GM18873 (cell line): ENCODE measurements at regions not wholly inside any gene's neighbourhood (a gene's known extent, or its start where the extent isn't known, plus 50 kb on each side); places are given as distances from the start of the nearest gene placed in this dataset.
"Not testable (repeated sequence)": the region's sequence is repeated elsewhere in the genome, so short reads cannot be mapped to it uniquely, and the experiment has no call there.

Experiments used
- ATAC-seq: cut with Tn5 transposase; IDR thresholded peaks from one replicate; pipeline ENCODE4 v1.9.1; 2021; ENCODE audit warnings: mild to moderate bottlenecking, moderate library complexity, moderate number of reproducible peaks; ENCODE audit not compliant: unreplicated experiment, low FRiP score

DNA sequence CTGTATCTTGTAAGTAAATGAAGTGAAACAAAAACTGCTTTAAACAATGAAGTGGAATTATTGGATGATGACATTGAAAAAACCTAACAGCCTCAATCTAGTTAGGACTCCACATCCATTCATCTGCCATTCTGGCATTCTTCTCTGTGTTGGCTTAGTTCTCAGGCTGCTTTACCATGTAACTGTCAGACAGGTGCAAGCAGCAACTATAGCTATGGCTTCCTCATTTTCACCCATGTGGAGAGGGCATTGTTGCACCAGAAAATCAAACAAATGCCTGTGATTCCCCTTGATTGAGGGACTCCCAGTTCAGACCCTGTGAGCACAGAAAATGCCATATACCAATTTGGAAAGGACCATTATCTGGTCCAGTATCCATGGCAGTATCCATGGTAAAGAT lies 129.5 kb upstream of the NYAP2 start:
- ATAC-seq = no peak

DNA sequence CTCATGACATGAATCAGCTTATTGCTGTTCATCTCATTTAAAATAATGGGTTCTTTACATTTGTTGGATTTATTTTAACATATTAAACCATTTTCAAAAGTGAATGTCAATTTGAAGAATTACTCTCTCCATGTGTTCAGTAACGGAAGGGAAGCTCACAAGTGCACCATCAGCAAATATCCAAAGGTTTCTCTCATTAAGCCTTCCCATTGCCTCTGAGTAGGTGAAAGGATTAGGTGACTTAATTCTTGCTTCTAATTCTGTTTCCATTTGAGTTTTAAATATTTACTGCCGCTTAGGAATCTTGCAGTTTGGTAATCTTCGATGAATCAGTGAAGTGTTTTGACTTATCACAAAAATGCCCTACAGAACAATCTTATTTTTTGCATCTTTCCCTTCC lies 145.1 kb upstream of the NYAP2 start:
- ATAC-seq = no peak

GRCh38 chr2:225244933-225245332 lies 154.6 kb upstream of the NYAP2 start:
- no peak for ATAC-seq

GRCh38 chr2:225236769-225237323 lies 162.7 kb upstream of the NYAP2 start:
- ATAC-seq = no peak

- no peak for ATAC-seq
Measured at GRCh38 chr2:225233234-225233633, 166.3 kb upstream of the NYAP2 start.

DNA sequence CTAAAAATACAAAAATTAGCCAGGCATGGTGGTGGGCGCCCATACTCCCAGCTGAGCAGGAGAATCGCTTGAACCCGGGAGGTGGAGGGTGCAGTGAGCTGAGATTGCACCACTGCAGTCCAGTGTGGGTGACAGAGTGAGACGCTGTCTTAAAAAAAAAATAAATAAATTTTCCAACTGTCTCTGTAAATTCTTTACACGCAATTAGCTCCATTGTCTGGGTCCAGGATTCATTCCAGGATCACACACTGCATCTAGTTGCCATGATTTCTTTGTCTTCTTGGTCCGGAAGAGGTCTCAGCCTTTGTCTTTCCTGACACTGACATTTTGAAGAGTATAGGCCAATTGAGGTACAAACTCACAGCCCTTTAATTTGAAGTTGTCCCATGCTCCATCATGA lies 167.6 kb upstream of the NYAP2 start:
- no peak for ATAC-seq

GRCh38 chr2:225229346-225229745 lies 170.2 kb upstream of the NYAP2 start:
- ATAC-seq = not testable (repeated sequence)

GRCh38 chr2:225226441-225226840 lies 173.1 kb upstream of the NYAP2 start:
- ATAC-seq = no peak

DNA sequence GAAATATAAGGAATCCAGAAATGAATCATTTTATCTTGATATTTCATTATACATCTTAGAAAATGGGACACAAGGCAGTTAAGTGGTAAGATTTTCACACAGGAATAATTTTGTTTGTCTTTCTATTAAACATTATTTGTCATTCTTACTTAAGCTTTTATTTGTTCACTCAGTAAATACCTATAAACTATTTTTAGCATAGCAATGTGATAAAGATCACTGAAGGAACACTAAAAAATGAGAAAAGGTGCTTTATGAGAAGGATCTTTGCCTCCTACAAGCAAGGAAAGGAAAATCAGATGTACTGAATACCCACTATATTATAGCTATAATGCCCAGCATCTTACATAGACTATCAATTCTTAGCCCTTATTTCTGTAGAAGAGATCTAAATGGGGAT lies 176.2 kb upstream of the NYAP2 start:
- ATAC-seq = no peak

DNA sequence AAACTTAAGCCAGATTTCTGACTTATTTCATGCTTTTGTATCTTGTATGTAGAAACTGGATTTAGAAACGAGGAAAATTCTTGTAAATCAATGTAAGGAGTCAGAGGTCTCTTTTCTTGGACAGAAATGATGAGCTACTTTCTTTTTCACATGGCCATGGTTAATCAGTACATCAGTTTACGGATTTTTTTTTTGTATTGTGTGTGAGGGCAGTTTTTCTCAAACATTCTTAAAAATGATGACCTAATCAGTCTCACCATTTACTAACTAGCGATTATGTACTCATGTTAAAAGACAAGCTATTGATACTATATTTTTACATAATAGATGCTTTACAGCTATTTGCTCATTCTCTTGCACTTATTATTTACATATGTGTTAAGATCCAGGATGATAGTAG lies 165.2 kb upstream of the DOCK10 start:
- no peak for ATAC-seq

GRCh38 chr2:225207043-225207442 lies 164.8 kb upstream of the DOCK10 start:
- no peak for ATAC-seq

GRCh38 chr2:225196579-225196978 lies 154.3 kb upstream of the DOCK10 start:
- ATAC-seq = no peak

GRCh38 chr2:225192869-225193268 lies 150.6 kb upstream of the DOCK10 start:
- no peak for ATAC-seq

GRCh38 chr2:225190987-225191386 lies 148.7 kb upstream of the DOCK10 start:
- no peak for ATAC-seq

- ATAC-seq = no peak
Measured at GRCh38 chr2:225184948-225185347, 142.7 kb upstream of the DOCK10 start.

DNA sequence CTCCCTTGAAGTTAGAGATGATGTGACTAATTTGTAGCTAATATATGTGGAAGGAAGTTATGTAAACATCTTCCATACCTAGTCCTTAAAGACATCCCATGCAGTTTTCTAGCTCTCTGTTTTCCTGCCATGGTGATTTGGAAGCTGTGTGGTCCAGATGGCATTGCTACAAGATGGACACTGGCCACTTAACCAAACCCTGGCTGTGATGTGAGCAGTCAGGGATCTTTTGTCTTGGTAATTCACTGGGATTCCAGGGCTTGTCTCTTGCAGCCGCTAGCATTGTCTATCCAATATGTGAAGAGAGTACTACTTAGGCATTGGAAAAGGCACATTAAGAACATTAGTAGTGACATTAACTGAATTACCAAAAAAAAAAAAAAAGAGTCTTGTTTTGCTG lies 139.9 kb upstream of the DOCK10 start:
- ATAC-seq = no peak

GRCh38 chr2:225177098-225177497 lies 134.8 kb upstream of the DOCK10 start:
- ATAC-seq = no peak

GRCh38 chr2:225173909-225174308 lies 131.6 kb upstream of the DOCK10 start:
- no peak for ATAC-seq

DNA sequence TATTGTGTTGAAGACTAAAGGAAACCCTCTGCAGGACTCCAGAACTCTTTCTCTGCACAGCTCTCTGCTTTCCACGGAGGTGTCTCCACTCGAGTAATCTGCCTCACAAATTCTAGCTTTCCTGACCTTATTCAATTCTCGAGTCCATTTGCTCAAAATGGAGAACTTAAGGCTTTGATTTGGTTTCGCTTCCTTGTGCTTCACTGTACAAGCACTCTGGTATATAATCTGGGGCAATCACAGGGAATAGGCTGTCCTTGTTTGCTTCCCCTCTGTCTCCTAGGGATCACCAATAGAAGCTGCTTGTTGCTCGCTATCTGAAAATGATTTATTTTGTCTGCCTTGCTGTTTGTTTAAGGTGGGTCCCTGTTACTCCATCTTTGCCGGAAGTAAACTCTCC lies 129.1 kb upstream of the DOCK10 start:
- no peak for ATAC-seq

DNA sequence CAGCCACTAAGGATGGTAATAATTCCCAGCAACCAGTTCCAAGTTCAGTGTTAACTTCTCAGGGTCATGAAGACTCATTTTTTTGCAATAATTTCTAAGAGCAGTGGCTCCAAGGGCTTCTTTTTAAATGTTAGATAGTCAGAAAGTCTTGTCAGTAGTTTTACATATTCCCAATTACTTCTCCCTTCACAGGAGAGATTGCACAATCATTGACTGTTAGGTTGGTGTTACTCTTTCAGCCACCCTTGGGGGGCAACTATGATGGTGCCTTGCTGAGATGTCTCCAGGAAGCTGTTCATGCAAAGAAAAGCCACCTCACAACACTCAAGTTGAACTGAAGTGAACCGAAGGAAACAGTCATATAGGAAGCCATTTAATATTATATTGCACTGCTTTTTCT lies 127.9 kb upstream of the DOCK10 start:
- ATAC-seq = no peak

DNA sequence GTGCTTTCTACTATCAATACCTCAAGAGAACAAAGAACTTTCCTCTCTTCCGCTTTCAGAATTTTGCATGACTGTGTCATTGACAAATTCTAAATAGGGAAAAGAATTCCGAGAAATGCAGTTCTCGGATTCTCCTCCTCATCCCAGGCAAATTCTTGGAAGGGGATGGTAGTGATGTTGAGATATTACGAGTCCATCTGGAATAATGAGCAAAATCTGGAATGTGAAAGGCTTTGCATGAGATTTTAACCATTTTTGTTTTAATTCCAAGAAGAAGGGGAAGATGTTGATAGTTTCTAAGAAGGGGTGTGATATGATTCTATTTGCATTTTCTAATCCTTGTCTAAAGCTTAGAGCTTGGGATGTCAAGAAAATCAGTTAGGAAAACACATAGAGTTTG lies 127.1 kb upstream of the DOCK10 start:
- no peak for ATAC-seq

DNA sequence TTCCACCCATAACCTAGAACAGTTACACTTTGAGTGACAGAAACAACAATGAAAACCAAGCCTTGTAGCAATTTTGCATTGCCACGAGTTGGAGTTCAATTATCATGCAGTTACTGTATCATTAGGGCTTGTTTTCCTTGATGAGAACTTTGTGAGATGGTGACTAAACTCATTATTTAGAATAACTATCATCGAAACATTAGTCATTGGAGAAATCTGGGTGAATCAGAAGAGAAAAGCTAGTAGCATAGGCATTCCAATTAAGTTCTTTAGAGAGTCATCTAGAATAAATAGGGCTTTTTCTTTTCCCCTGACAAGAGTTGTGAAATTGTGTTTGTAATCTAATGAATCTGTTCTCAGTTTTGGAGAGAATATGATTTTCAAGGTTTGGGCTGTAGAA lies 122.8 kb upstream of the DOCK10 start:
- no peak for ATAC-seq

DNA sequence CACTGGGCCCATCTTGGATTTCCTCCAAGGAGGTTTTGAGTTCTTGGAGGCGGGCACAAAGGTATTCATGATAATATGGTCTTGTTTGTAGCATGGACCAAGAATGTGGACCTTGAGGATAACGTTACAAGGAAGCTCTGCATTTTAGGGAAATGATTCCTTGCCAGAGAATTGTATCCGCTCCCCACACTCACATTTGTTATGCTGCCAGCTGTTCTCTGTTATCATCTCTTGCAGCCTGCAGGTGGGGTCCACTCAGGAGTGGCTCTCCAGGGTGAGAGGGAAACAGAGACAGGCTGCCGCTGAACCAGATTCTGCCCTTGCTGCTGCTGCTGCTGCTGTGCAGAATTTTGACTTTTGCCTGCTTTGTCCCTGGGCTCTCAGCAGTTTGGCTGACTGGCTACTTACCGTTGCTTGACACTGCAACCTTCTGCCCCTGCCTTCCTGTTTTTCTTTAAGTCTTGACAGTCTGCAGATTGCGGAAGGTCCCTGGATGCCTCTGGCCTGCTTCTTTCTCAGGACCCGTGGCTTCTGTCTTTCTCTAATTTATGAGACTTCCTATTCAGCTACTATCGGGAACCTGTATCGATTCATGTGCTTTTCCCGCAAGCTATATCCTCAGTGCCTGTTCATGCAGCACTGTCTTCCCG lies 122.3 kb upstream of the DOCK10 start:
- ATAC-seq = no peak
